Mesendoderm (in vitro differentiated cells): ENCODE measurements at regions not wholly inside any gene's neighbourhood (a gene's known extent, or its start where the extent isn't known, plus 50 kb on each side); places are given as distances from the start of the nearest gene placed in this dataset.

Experiments used
- DNase-seq: peaks from one replicate; pipeline ENCODE4 v3.0.0; 2013
- H2AK5ac ChIP-seq: 2 replicates; pipeline ENCODE4 v1.6.1; 2013; ENCODE audit warnings: low read length, inconsistent platforms
- H2BK120ac ChIP-seq: 2 replicates; pipeline ENCODE4 v1.6.1; 2013; ENCODE audit warnings: low read depth, mild to moderate bottlenecking, low read length, moderate library complexity, mixed read lengths
- H2BK15ac ChIP-seq: replicated peaks from 2 replicates; pipeline ENCODE4 v1.6.1; 2013; ENCODE audit warnings: low read depth, mild to moderate bottlenecking, moderate library complexity
- H2BK5ac ChIP-seq: 2 replicates; pipeline ENCODE4 v1.6.1; 2013; ENCODE audit warnings: low read length, inconsistent platforms
- H3K18ac ChIP-seq: 2 replicates; pipeline ENCODE4 v1.6.1; 2013; ENCODE audit warnings: mild to moderate bottlenecking, low read length, mixed read lengths
- H3K23ac ChIP-seq: one replicate; pipeline ENCODE4 v1.6.1; 2013; ENCODE audit warnings: low read length
- H3K27ac ChIP-seq: 2 replicates; pipeline ENCODE4 v1.5.1; 2013; ENCODE audit warnings: low read depth, mild to moderate bottlenecking, inconsistent platforms, low read length, moderate library complexity
- H3K27me3 ChIP-seq: 2 replicates; pipeline ENCODE4 v1.6.1; 2013; ENCODE audit warnings: low read length, control low read depth, mild to moderate bottlenecking, inconsistent platforms; ENCODE audit not compliant: insufficient read depth, poor library complexity
- H3K36me3 ChIP-seq: 2 replicates; pipeline ENCODE4 v1.6.1; 2013; ENCODE audit warnings: low read length, inconsistent platforms; ENCODE audit not compliant: control insufficient read depth, insufficient read depth
- H3K4ac ChIP-seq: one replicate; pipeline ENCODE4 v1.6.1; 2013; ENCODE audit warnings: low read depth, mild to moderate bottlenecking, low read length, moderate library complexity
- H3K4me1 ChIP-seq: 2 replicates; pipeline ENCODE4 v1.6.1; 2013; ENCODE audit warnings: low read depth, low read length, inconsistent platforms; ENCODE audit not compliant: control insufficient read depth
- H3K4me2 ChIP-seq: 2 replicates; pipeline ENCODE4 v1.6.1; 2013; ENCODE audit warnings: low read length
- H3K4me3 ChIP-seq: 2 replicates; pipeline ENCODE4 v1.5.1; 2013; ENCODE audit warnings: mild to moderate bottlenecking, low read length
- H3K56ac ChIP-seq: one replicate; pipeline ENCODE4 v1.6.1; 2013; ENCODE audit warnings: low read length
- H3K79me1 ChIP-seq: 2 replicates; pipeline ENCODE4 v1.6.1; 2013; ENCODE audit warnings: low read length, inconsistent platforms
- H3K79me2 ChIP-seq: 2 replicates; pipeline ENCODE4 v1.6.1; 2013; ENCODE audit warnings: mild to moderate bottlenecking, low read length; ENCODE audit not compliant: control insufficient read depth, insufficient read depth
- H3K9ac ChIP-seq: 2 replicates; pipeline ENCODE4 v1.6.1; 2013; ENCODE audit warnings: low read length, inconsistent platforms
- H4K5ac ChIP-seq: one replicate; pipeline ENCODE4 v1.6.1; 2013; ENCODE audit warnings: low read length
- H4K8ac ChIP-seq: one replicate; pipeline ENCODE4 v1.6.1; 2013; ENCODE audit warnings: low read depth, mild to moderate bottlenecking, control low read depth, low read length, moderate library complexity
- WGBS: extraction: QIAGEN DNeasy Blood & Tissue Kit; methylation state at CpG from one replicate; pipeline ENCODE4 v1.1.7; 2013; ENCODE audit warnings: low lambda C conversion rate, missing lambda C conversion rate; ENCODE audit not compliant: insufficient coverage; ENCODE audit errors: extremely low coverage; 5-methylcytosine and 5-hydroxymethylcytosine counted together

DNA sequence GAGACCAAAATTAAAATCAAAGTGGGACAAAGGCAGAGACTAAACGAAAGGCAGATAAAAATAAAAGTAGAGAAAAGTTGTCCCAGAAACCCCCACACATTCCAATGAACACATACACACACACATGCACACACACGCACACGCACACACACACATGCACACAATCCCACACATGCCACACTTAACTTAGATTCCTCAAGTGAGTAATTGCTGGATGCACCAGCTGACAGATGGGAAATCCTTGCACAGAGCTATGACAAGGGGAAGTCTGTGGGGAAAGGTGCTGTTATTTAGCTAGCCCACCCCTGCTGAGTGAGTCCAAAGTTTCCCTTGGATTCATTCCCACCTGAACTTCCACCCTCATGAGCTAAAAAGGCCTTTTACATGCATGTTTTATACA lies 233.9 kb downstream of the RAB28 start:
- no peak overlapping the region for H3K18ac ChIP-seq
- no peak overlapping the region for H3K4ac ChIP-seq
- H3K27me3 ChIP-seq, result no peaks in the 10 kb centered on the region
- H4K5ac ChIP-seq, result no peak overlapping the region
- no peaks in the 10 kb centered on the region for H3K79me2 ChIP-seq
- DNase-seq, result no peak
- no peak overlapping the region for H3K56ac ChIP-seq
- no peaks in the 10 kb centered on the region for H3K79me1 ChIP-seq
- H3K4me3 ChIP-seq, result no peak overlapping the region
- no peak overlapping the region for H2BK5ac ChIP-seq
- H2BK15ac ChIP-seq, result no peak overlapping the region
- no peak overlapping the region for H3K9ac ChIP-seq
- H3K36me3 ChIP-seq, result no peaks in the 10 kb centered on the region
- H3K27ac ChIP-seq, result no peak overlapping the region
- no peak overlapping the region for H2BK120ac ChIP-seq
- no peak overlapping the region for H4K8ac ChIP-seq
- no peak overlapping the region for H3K4me2 ChIP-seq
- WGBS, result no CpG with 5 or more reads among the region's 3 CpGs
- H2AK5ac ChIP-seq, result no peak overlapping the region
- H3K23ac ChIP-seq, result no peak overlapping the region
- no peaks in the 10 kb centered on the region for H3K4me1 ChIP-seq

- H3K18ac ChIP-seq, result no peak overlapping the region
- no peak overlapping the region for H4K8ac ChIP-seq
- H2AK5ac ChIP-seq, result no peak overlapping the region
- no peak overlapping the region for H3K4me3 ChIP-seq
- no peaks in the 10 kb centered on the region for H3K4me1 ChIP-seq
- H3K79me2 ChIP-seq, result no peaks in the 10 kb centered on the region
- H3K79me1 ChIP-seq, result no peaks in the 10 kb centered on the region
- H2BK5ac ChIP-seq, result no peak overlapping the region
- WGBS, result no CpG with 5 or more reads among the region's 2 CpGs
- no peak overlapping the region for H3K4ac ChIP-seq
- H3K36me3 ChIP-seq, result no peaks in the 10 kb centered on the region
- no peak overlapping the region for H3K27ac ChIP-seq
- DNase-seq, result peak; percentile 48
- no peak overlapping the region for H2BK15ac ChIP-seq
- H3K23ac ChIP-seq, result no peak overlapping the region
- no peak overlapping the region for H3K9ac ChIP-seq
- no peaks in the 10 kb centered on the region for H3K27me3 ChIP-seq
- H3K56ac ChIP-seq, result no peak overlapping the region
- H4K5ac ChIP-seq, result no peak overlapping the region
- H2BK120ac ChIP-seq, result no peak overlapping the region
- H3K4me2 ChIP-seq, result no peak overlapping the region
These were observed 235.4 kb downstream of the RAB28 start for GRCh38 chr4:13248621-13249298.

DNA sequence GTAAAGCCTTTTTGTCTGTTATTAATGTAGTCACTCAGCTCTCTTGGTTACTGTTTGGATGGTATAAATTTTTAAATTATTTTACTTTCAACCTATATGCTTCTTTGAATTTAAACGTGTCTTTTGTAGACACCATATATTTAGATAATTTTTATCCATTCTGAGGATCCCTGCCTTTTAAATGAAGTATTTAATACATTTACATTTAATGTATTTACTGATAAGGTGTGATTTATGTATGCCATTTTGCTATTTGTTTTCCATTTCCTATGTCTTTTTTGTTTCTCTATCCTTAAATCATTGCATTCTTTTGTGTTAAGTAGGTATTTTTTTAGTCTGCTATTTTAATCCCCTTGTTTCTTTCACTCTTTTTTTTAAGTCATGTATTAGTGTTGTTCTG lies 238.0 kb downstream of the RAB28 start:
- H3K9ac ChIP-seq, result no peak overlapping the region
- no peak overlapping the region for H2BK15ac ChIP-seq
- no peaks in the 10 kb centered on the region for H3K4me1 ChIP-seq
- H3K79me1 ChIP-seq, result no peaks in the 10 kb centered on the region
- no peak overlapping the region for H4K5ac ChIP-seq
- no peak overlapping the region for H2BK120ac ChIP-seq
- no peak overlapping the region for H3K4me2 ChIP-seq
- H3K18ac ChIP-seq, result no peak overlapping the region
- H3K23ac ChIP-seq, result no peak overlapping the region
- no peaks in the 10 kb centered on the region for H3K27me3 ChIP-seq
- no peak overlapping the region for H3K4me3 ChIP-seq
- H3K36me3 ChIP-seq, result no peaks in the 10 kb centered on the region
- no CpG with 5 or more reads among the region's 1 CpG for WGBS
- H3K27ac ChIP-seq, result no peak overlapping the region
- no peak overlapping the region for H2BK5ac ChIP-seq
- no peak overlapping the region for H3K56ac ChIP-seq
- no peak overlapping the region for H4K8ac ChIP-seq
- no peak overlapping the region for H2AK5ac ChIP-seq
- no peaks in the 10 kb centered on the region for H3K79me2 ChIP-seq
- no peak for DNase-seq
- no peak overlapping the region for H3K4ac ChIP-seq

DNA sequence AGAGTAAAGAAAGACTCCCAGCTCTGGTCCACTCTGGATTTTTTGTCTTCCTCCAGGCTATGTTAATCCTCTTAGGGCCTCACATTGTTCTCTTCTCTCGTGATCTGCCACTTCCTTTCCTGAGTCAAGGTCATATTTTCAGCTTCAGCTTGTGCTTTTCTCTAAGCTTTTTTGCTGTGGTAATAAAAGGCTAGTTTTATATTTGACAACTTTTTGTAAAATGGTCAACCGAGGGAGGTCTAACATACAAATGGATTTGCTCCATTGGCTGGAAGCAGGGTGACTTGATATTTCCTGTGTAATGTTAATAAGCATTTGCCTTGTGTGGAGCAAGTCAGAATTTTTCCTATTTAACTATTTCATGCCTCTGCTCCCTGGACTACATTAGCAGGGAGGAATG lies 239.7 kb downstream of the RAB28 start:
- Histone ChIP-seq H3K4me3 (no peak overlapping the region), H3K4me2 (no peak overlapping the region), H2BK5ac (no peak overlapping the region), H4K5ac (no peak overlapping the region), H3K9ac (no peak overlapping the region), H3K56ac (no peak overlapping the region), H3K79me1 (no peaks in the 10 kb centered on the region), H2AK5ac (no peak overlapping the region), H2BK120ac (no peak overlapping the region), H3K79me2 (no peaks in the 10 kb centered on the region), H2BK15ac (peak overlapping the region; percentile 36), H3K27me3 (no peaks in the 10 kb centered on the region), H3K36me3 (no peaks in the 10 kb centered on the region), H3K4ac (no peak overlapping the region), H3K18ac (no peak overlapping the region), H3K4me1 (no peaks in the 10 kb centered on the region), H3K27ac (no peak overlapping the region), H3K23ac (no peak overlapping the region), H4K8ac (no peak overlapping the region)
- DNase-seq, result peak; percentile 43
- no CpG with 5 or more reads among the region's 2 CpGs for WGBS

GRCh38 chr4:13243152-13243551 lies 241.0 kb downstream of the RAB28 start:
- Histone ChIP-seq H4K8ac (no peak overlapping the region), H3K9ac (no peak overlapping the region), H3K56ac (no peak overlapping the region), H3K4ac (no peak overlapping the region), H2BK120ac (no peak overlapping the region), H3K4me1 (no peaks in the 10 kb centered on the region), H2AK5ac (no peak overlapping the region), H2BK15ac (no peak overlapping the region), H3K4me3 (no peak overlapping the region), H4K5ac (no peak overlapping the region), H3K36me3 (no peaks in the 10 kb centered on the region), H3K79me2 (no peaks in the 10 kb centered on the region), H3K18ac (no peak overlapping the region), H3K4me2 (no peak overlapping the region), H3K79me1 (no peaks in the 10 kb centered on the region), H3K27me3 (no peaks in the 10 kb centered on the region), H3K23ac (no peak overlapping the region), H2BK5ac (no peak overlapping the region), H3K27ac (no peak overlapping the region)
- no peak for DNase-seq

GRCh38 chr4:13240066-13240465 lies 244.1 kb downstream of the RAB28 start:
- H2BK5ac ChIP-seq, result no peak overlapping the region
- no peaks in the 10 kb centered on the region for H3K4me1 ChIP-seq
- H3K79me2 ChIP-seq, result no peaks in the 10 kb centered on the region
- DNase-seq, result no peak
- H3K27ac ChIP-seq, result no peak overlapping the region
- H3K27me3 ChIP-seq, result no peaks in the 10 kb centered on the region
- no peaks in the 10 kb centered on the region for H3K36me3 ChIP-seq
- no peak overlapping the region for H2BK120ac ChIP-seq
- no peak overlapping the region for H3K18ac ChIP-seq
- H4K8ac ChIP-seq, result no peak overlapping the region
- WGBS, result no CpG with 5 or more reads among the region's 3 CpGs
- no peak overlapping the region for H3K56ac ChIP-seq
- no peak overlapping the region for H3K4me3 ChIP-seq
- H3K4me2 ChIP-seq, result no peak overlapping the region
- no peak overlapping the region for H3K23ac ChIP-seq
- no peak overlapping the region for H2BK15ac ChIP-seq
- no peak overlapping the region for H2AK5ac ChIP-seq
- H4K5ac ChIP-seq, result no peak overlapping the region
- no peak overlapping the region for H3K4ac ChIP-seq
- H3K79me1 ChIP-seq, result no peaks in the 10 kb centered on the region
- no peak overlapping the region for H3K9ac ChIP-seq
